Stimulated activated CD4-positive, alpha-beta T cell treated with anti-CD3 and anti-CD28 coated beads, Interleukin-1b, Interleukin-23, amount 100 ng/mL, for 1 hour (primary cell): ENCODE measurements at regions not wholly inside any gene's neighbourhood (a gene's known extent, or its start where the extent isn't known, plus 50 kb on each side); places are given as distances from the start of the nearest gene placed in this dataset.
"Not testable (repeated sequence)": the region's sequence is repeated elsewhere in the genome, so short reads cannot be mapped to it uniquely, and the experiment has no call there.

ENCODE experiments used
- DNase-seq, 2 donors: peaks; one replicate each; pipeline ENCODE4 v3.0.0-alpha.2; 2020; ENCODE audit warnings: low read depth in 2 of 2

DNA sequence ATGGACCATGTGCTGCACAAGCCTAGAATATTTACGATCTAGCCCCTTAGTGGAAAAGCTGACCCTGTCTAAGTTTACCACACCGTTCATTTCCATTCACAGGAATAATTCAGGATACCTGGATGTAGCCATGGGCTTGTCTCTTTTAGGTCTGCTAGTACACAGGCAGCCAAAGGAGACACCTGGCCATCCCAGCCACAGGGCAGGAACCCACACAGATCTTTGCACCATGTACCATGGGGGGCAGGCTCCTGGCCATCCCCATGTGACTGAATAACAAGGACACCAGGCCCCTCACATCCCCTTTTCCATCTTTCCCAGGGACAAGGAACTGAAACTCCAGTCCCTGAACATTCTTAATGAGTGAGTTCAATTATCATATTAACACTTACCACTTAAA is 467.3 kb upstream of the MYT1L start:
- no peak for DNase-seq

GRCh38 chr2:2797797-2798196 is 466.7 kb upstream of the MYT1L start:
- DNase-seq = no peak

- no peak for DNase-seq
Measured at GRCh38 chr2:2796207-2796606, 465.1 kb upstream of the MYT1L start.

DNA sequence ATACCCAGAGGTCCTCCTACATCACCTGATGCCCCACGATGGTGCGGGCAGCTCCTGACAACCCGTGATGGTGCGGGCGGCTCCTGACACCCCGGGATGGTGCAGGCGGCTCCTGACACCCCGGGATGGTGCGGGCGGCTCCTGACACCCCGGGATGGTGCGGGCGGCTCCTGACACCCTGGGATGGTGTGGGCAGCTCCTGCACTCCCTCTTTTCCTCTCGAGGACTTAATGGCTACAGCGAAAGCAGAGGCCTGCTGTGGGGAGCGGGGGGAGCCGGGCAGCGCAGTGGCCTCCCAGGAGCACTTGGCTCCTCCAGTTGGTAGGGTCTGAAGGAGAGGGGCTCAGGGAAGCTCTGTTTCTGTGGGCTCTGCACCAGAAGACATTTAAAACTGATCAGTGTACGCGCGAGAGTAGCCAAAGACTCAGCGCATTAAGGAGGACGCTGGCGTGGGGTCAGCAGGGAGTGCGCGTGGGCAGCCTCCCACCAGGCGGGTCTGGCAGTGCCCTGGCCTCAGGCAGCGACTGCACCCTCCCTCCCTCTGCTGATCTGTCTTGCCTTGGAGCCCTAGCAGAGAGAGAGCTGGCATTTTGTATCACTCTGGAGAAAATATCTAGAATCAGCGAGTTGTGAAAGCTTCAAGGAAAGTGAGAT is 464.5 kb upstream of the MYT1L start:
- DNase-seq = no peak

DNA sequence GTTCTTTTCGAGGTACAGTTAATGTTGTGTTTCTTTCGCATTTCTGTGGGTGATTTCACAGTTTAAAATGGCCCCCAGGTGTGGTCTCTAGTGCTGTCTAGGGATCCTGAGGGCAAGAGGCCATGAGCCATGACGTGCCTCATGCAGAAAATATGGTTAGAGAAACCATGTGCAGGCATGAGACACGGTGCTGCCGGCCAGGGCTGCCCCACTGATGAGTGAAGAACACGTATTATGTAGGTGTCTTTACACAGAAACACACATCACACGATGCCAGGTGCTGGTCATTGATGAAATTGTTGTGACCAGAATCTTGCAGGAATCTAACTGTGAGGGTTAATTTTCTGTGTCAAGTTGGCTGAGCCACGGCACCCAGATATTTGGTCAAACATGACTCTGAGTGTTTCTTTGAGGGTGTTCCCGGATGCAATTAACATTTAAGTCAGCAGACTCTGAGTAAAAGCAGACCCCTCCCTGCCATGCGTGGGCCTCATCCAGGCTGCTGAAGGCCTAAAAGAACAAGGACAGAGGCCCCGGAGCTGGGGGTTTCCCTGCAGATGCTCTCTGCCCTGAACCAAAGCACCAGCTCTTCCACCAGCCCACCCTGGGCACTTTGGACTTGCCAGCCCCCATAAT is 463.0 kb upstream of the MYT1L start:
- DNase-seq = no peak

GRCh38 chr2:2793514-2793913 is 462.4 kb upstream of the MYT1L start:
- no peak for DNase-seq

- DNase-seq = no peak
Measured at GRCh38 chr2:2791606-2792005, 460.5 kb upstream of the MYT1L start.

DNA sequence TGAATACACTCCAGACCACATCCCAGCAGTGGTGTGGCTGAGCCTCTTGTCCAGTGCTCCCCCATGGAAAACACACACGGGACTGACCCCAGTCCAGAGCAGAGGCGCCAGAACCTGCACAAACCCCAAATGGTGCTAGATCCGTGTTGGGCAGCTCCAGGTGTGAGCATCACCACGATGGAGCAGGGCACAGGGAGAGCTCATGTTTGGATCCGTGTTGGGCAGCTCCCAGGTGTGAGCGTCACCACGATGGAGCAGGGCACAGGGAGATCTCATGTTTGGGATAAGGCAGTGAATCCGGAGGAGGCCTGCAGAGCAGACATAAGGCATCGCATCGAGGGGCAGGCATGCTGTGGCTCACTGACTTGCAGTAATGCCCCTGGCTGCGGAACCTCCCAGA is 460.0 kb upstream of the MYT1L start:
- no peak for DNase-seq

GRCh38 chr2:2788076-2788475 is 457.0 kb upstream of the MYT1L start:
- DNase-seq = no peak

DNA sequence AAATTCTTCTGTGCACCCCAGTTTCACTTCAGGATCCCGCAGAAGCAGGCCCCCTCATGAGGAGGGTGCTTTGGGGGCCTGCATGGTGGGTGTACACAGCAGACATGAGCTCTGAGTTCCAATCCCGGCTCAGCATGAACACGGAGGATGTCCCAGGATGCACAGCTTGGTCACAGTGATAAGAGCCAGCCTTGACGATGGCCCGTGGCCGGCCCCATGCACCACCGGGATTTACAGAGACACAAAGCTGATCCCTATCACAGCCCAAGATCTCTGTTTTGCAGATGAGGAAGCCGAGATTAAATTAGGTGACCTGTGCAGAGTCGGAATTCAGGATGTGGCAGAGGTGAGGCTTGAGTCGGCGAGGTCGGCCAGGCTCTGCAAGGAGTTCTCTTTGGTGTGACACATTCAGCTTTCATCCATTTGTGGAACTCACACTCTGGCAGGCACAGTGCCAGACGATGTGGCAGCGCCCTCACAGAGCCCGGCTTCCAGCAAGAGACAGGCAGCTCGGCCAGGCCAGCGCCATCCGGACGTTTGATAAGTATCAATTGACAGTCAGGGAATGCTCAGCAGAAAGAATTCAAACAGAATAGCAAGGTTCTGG is 456.3 kb upstream of the MYT1L start:
- DNase-seq = no peak

DNA sequence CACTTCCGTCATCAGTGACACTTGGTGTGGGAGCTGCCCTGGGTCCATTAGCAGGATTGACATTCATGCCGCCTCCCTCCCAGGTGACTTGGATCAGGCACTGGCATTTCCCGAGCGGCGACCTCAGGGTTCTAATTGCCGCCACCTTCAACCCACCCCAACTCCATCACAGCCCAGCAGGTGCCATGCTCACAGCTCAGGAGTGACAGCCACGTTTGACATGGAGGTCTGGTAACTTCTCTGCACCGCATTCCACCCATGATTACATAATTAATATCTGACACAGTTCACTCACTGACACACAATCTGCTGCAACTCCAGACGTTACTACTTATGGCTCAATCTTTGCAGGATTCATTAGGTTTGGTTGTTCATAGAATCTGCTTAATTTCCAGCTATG is 450.9 kb upstream of the MYT1L start:
- no peak for DNase-seq

DNA sequence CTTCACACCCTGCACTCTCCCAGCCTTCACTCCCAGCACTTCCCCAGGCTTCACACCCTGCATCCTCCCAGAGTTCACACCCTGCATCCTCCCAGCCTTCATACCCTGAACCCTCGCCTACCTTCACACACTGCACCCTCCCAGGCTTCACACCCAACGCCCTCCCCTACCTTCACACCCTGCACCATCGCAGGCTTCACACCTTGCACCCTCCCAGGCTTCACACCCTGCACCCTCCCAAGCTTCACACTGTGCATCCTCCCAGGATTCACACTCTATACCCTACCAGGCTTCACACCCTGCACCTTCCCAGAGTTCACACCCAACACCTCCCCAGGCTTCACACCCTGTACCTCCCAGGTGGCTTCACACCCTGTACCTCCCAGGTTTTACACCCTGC is 448.7 kb upstream of the MYT1L start:
- no peak for DNase-seq

GRCh38 chr2:2777876-2778275 is 446.8 kb upstream of the MYT1L start:
- no peak for DNase-seq

- no peak for DNase-seq
Measured at GRCh38 chr2:2777213-2777612, 446.1 kb upstream of the MYT1L start.

GRCh38 chr2:2775018-2775417 is 443.9 kb upstream of the MYT1L start:
- DNase-seq = no peak

- DNase-seq = no peak
Measured at GRCh38 chr2:2773692-2774091, 442.6 kb upstream of the MYT1L start.

DNA sequence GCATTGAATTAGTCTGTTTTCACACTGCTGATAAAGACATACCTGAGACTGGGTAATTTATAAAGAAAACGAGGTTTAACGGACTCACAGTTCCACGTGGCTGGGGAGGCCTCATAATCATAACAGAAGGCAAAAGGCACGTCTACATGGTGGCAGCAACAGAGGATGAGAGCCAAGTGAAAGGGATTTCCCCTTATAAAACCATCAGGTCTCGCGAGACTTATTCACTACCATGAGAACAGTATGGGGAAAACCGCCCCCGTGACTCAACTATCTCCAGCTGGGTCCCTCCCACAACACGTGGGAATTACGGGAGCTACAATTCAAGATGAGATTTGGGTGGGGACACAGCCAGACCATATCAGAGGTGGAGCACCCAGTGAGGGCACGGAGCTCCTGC is 442.0 kb upstream of the MYT1L start:
- not testable (repeated sequence) for DNase-seq

GRCh38 chr2:2771721-2772411 is 440.8 kb upstream of the MYT1L start:
- no peak for DNase-seq

- DNase-seq = no peak
Measured at GRCh38 chr2:2769481-2770431, 438.7 kb upstream of the MYT1L start.

- DNase-seq = no peak
Measured at GRCh38 chr2:2768476-2768875, 437.4 kb upstream of the MYT1L start.

- DNase-seq = no peak
Measured at GRCh38 chr2:2767837-2768236, 436.8 kb upstream of the MYT1L start.
